H1 (cell line): ENCODE measurements at regions not wholly inside any gene's neighbourhood (a gene's known extent, or its start where the extent isn't known, plus 50 kb on each side); places are given as distances from the start of the nearest gene placed in this dataset.

Source experiments
- CHD7 ChIP-seq: fragments of 300-600 bp; sonication (generic); IDR thresholded peaks from 2 replicates; pipeline ENCODE4 v1.7.1; 2012; ENCODE audit warnings: low read length, moderate library complexity, mild to moderate bottlenecking, inconsistent platforms; ENCODE audit not compliant: insufficient replicate concordance

GRCh38 chr6:24060982-24061754 is 64.8 kb upstream of the NRSN1 start (continued):
- TF ChIP-seq CHD7, result no peak
- TF ChIP-seq, all 59 proteins: peak for 0
